ENCODE measurements at regions not wholly inside any gene's neighbourhood (a gene's known extent, or its start where the extent isn't known, plus 50 kb on each side); places are given as distances from the start of the nearest gene placed in this dataset.

DNA sequence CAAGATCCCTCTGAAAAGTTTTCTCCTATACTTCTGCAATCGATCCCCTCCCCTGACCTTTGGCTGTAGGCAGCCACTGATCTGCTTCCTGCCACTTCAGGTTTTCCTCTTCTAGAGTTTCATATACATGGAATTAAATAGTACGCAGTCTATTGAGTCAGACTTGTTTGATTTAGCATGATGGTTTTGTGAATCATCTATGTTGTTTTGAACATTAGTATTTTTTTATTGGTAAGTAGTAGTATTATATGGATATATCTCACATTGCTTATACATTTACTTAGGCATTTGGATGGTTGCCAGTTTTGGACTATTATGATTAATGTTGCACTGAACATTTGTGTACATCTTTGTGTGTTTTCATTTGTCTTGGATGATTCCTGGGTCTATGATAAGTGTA, 518.0 kb downstream of the CD109 start:
- DNase-seq (ENCODE audit: unreplicated experiment): no peak
- no peak overlapping the region for H3K4me3 Mint-ChIP-seq (ENCODE audit: unreplicated experiment)
- no peaks in the 10 kb centered on the region for H3K4me1 Mint-ChIP-seq (ENCODE audit: insufficient read depth, unreplicated experiment)
- BruUV-seq (replicated peaks): no TSS peak
- POLR2A ChIA-PET: no interaction called here
- TF ChIP-seq, protein P1, sequence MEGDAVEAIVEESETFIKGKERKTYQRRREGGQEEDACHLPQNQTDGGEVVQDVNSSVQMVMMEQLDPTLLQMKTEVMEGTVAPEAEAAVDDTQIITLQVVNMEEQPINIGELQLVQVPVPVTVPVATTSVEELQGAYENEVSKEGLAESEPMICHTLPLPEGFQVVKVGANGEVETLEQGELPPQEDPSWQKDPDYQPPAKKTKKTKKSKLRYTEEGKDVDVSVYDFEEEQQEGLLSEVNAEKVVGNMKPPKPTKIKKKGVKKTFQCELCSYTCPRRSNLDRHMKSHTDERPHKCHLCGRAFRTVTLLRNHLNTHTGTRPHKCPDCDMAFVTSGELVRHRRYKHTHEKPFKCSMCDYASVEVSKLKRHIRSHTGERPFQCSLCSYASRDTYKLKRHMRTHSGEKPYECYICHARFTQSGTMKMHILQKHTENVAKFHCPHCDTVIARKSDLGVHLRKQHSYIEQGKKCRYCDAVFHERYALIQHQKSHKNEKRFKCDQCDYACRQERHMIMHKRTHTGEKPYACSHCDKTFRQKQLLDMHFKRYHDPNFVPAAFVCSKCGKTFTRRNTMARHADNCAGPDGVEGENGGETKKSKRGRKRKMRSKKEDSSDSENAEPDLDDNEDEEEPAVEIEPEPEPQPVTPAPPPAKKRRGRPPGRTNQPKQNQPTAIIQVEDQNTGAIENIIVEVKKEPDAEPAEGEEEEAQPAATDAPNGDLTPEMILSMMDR (IDR thresholded peaks at IDR 0.05; ENCODE audit: unreplicated experiment): no peak
- no peaks in the 10 kb centered on the region for H3K36me3 Mint-ChIP-seq (ENCODE audit: insufficient read depth, unreplicated experiment)
- H3K27ac Mint-ChIP-seq (ENCODE audit: low read depth, unreplicated experiment): no peak overlapping the region
- CTCF ChIA-PET: interaction anchor here (0.6 kb wide), 1 partner anchor 1359 kb away, joined by 3 read pairs; no protein-coding TSS in a partner anchor
- no peaks in the 10 kb centered on the region for H3K27me3 Mint-ChIP-seq (ENCODE audit: insufficient read depth, unreplicated experiment)
- peaks cover 7% of the 10 kb centered on the region for H3K9me3 Mint-ChIP-seq (ENCODE audit: unreplicated experiment)
- intact Hi-C loops (cut with micrococcal nuclease): no loop called here

DNA sequence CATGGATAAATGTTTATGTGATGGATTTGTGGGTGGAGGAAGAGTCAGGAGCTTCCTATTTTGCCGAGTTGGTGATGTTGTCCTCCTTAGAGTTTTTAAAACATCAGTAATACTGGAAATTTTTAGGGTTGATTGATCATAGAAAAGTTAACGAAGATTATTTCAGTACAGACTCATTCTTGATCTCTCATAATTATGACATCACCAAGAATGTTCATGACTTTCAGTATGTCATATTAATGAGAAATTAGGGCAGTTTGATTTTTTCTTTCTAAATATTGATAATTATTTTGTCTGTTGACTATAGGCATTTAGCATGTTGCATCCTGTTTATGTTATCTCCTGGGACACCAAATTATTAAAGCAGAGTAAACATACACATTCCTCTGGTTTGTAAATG, 512.2 kb downstream of the CD109 start:
- ChIA-PET CTCF (no interaction called here), POLR2A (no interaction called here)
- Mint-ChIP-seq H3K27ac (ENCODE audit: low read depth, unreplicated experiment) (no peak overlapping the region), H3K36me3 (ENCODE audit: insufficient read depth, unreplicated experiment) (no peaks in the 10 kb centered on the region), H3K4me1 (ENCODE audit: insufficient read depth, unreplicated experiment) (no peaks in the 10 kb centered on the region), H3K9me3 (ENCODE audit: unreplicated experiment) (peaks cover 27% of the 10 kb centered on the region), H3K4me3 (ENCODE audit: unreplicated experiment) (no peak overlapping the region), H3K27me3 (ENCODE audit: insufficient read depth, unreplicated experiment) (no peaks in the 10 kb centered on the region)
- no peak for DNase-seq (ENCODE audit: unreplicated experiment)
- no TSS peak for BruUV-seq (replicated peaks)
- TF ChIP-seq, protein P1 (IDR thresholded peaks at IDR 0.05; ENCODE audit: unreplicated experiment): no peak
- intact Hi-C loops (cut with micrococcal nuclease): no loop called here

DNA sequence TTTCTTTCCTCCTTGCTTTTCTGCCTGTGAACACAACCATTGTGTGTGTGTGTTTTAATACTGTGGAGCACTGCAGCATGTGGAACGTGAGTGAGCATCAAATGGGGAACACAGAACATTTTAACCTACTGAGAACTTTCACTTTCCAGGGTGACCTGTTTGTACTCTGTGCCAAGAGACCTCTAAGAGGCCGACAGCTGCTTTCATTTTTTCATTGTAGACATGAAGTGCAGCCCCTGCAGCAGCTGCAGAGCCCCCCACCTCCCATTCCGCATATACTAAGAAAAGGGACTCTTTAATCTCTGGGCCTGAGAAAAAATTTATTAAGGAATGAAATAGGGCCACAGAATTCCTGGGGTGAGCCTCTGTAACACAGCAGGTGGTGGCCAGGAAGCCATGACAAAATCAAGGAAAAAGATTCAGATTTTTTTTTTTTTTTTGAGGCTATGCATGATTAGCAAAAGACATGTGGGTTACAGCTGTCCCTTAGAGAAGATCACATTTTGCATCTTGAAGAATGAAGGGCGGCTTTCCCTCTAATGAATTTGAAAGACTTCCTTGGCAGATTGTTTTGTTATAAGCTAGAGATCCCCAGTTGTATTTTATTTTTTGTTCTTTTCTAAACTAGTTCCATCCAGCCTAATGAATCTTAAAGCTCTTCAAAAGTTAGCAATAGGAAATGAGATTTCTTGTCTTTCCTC, 503.4 kb downstream of the CD109 start:
- Mint-ChIP-seq H3K4me1 (ENCODE audit: insufficient read depth, unreplicated experiment) (no peaks in the 10 kb centered on the region), H3K27ac (ENCODE audit: low read depth, unreplicated experiment) (no peak overlapping the region), H3K27me3 (ENCODE audit: insufficient read depth, unreplicated experiment) (no peaks in the 10 kb centered on the region), H3K4me3 (ENCODE audit: unreplicated experiment) (no peak overlapping the region), H3K36me3 (ENCODE audit: insufficient read depth, unreplicated experiment) (no peaks in the 10 kb centered on the region), H3K9me3 (ENCODE audit: unreplicated experiment) (peaks cover 15% of the 10 kb centered on the region)
- intact Hi-C loops (cut with micrococcal nuclease): no loop called here
- CTCF ChIA-PET: interaction anchor here (0.6 kb wide), 1 partner anchor 103 kb away, joined by 4 read pairs; no protein-coding TSS in a partner anchor
- POLR2A ChIA-PET: interaction anchor here (0.6 to 0.8 kb wide), 3 partner anchors 33 to 1086 kb away, joined by 3 read pairs; no protein-coding TSS in a partner anchor
- no TSS peak for BruUV-seq (replicated peaks)
- no peak for DNase-seq (ENCODE audit: unreplicated experiment)
- TF ChIP-seq, protein P1 (IDR thresholded peaks at IDR 0.05; ENCODE audit: unreplicated experiment): no peak

DNA sequence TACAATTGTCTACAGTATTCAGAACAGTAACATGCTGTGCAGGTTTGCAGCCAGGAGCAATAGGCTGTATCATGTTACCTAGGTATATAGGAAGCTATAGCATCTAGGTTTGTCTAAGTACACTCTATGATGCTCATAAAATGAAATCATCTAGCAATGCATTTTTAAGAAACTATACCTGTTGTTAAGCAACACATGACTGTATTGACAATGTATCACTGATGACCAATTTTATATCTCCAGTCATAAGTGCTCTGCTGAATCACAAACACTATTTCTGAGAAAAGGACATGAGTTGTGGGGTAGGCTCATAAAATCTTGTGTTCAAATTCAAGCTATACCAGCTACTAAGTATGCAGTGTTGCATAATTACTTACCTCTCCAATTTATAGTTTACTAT, 501.3 kb downstream of the CD109 start:
- H3K9me3 Mint-ChIP-seq (ENCODE audit: unreplicated experiment): peaks cover 10% of the 10 kb centered on the region

More for the DNA sequence above, 501.3 kb downstream of the CD109 start:
- H3K4me3 Mint-ChIP-seq (ENCODE audit: unreplicated experiment): no peak overlapping the region
- no TSS peak for BruUV-seq (replicated peaks)
- no peaks in the 10 kb centered on the region for H3K36me3 Mint-ChIP-seq (ENCODE audit: insufficient read depth, unreplicated experiment)
- DNase-seq (ENCODE audit: unreplicated experiment): no peak
- intact Hi-C loops (cut with micrococcal nuclease): no loop called here
- CTCF ChIA-PET: no interaction called here
- POLR2A ChIA-PET: no interaction called here
- TF ChIP-seq, protein P1 (IDR thresholded peaks at IDR 0.05; ENCODE audit: unreplicated experiment): no peak
- H3K27me3 Mint-ChIP-seq (ENCODE audit: insufficient read depth, unreplicated experiment): no peaks in the 10 kb centered on the region
- H3K27ac Mint-ChIP-seq (ENCODE audit: low read depth, unreplicated experiment): no peak overlapping the region
- H3K4me1 Mint-ChIP-seq (ENCODE audit: insufficient read depth, unreplicated experiment): no peaks in the 10 kb centered on the region
